ENCODE measurements at regions not wholly inside any gene's neighbourhood (a gene's known extent, or its start where the extent isn't known, plus 50 kb on each side); places are given as distances from the start of the nearest gene placed in this dataset.
"Not testable (repeated sequence)": the region's sequence is repeated elsewhere in the genome, so short reads cannot be mapped to it uniquely, and the experiment has no call there.

- DNase-seq, result no peak
Measured at GRCh38 chr9:106060885-106061284, 366.5 kb downstream of the TMEM38B start.

GRCh38 chr9:106062250-106062649 is 367.9 kb downstream of the TMEM38B start:
- no peak for DNase-seq

GRCh38 chr9:106065136-106065535 is 370.8 kb downstream of the TMEM38B start:
- DNase-seq, result no peak

GRCh38 chr9:106065579-106066214 is 371.4 kb downstream of the TMEM38B start:
- DNase-seq, result no peak

GRCh38 chr9:106066940-106067524 is 372.7 kb downstream of the TMEM38B start:
- no peak for DNase-seq

GRCh38 chr9:106069241-106069640 is 374.9 kb downstream of the TMEM38B start:
- DNase-seq, result no peak

- no peak for DNase-seq
Measured at GRCh38 chr9:106072421-106072820, 378.1 kb downstream of the TMEM38B start.

- no peak for DNase-seq
Measured at GRCh38 chr9:106074006-106074405, 379.7 kb downstream of the TMEM38B start.

GRCh38 chr9:106075236-106075959 is 381.1 kb downstream of the TMEM38B start:
- no peak for DNase-seq

GRCh38 chr9:106075960-106076327 is 381.6 kb downstream of the TMEM38B start:
- no peak for DNase-seq

GRCh38 chr9:106076711-106077110 is 382.4 kb downstream of the TMEM38B start:
- DNase-seq, result no peak

GRCh38 chr9:106077731-106078130 is 383.4 kb downstream of the TMEM38B start:
- no peak for DNase-seq

GRCh38 chr9:106082621-106083020 is 388.3 kb downstream of the TMEM38B start:
- no peak for DNase-seq

GRCh38 chr9:106084702-106085101 is 390.4 kb downstream of the TMEM38B start:
- no peak for DNase-seq

- DNase-seq, result no peak
Measured at GRCh38 chr9:106085479-106085878, 391.1 kb downstream of the TMEM38B start.

- no peak for DNase-seq
Measured at GRCh38 chr9:106092083-106092482, 397.7 kb downstream of the TMEM38B start.

- DNase-seq, result no peak
Measured at GRCh38 chr9:106102821-106103220, 408.5 kb downstream of the TMEM38B start.

- no peak for DNase-seq
Measured at GRCh38 chr9:106104887-106105286, 410.5 kb downstream of the TMEM38B start.

- no peak for DNase-seq
Measured at GRCh38 chr9:106106396-106106795, 412.1 kb downstream of the TMEM38B start.

- no peak for DNase-seq
Measured at GRCh38 chr9:106107716-106108115, 413.4 kb downstream of the TMEM38B start.

GRCh38 chr9:106109706-106110105 is 415.4 kb downstream of the TMEM38B start:
- DNase-seq, result not testable (repeated sequence)

- no peak for DNase-seq
Measured at GRCh38 chr9:106110483-106110882, 416.1 kb downstream of the TMEM38B start.

GRCh38 chr9:106111039-106111730 is 416.8 kb downstream of the TMEM38B start:
- DNase-seq, result no peak

- DNase-seq, result no peak
Measured at GRCh38 chr9:106112935-106113334, 418.6 kb downstream of the TMEM38B start.

Data from activated CD4-positive, alpha-beta T cell treated with anti-CD3 and anti-CD28 coated beads, Interleukin-10, Interleukin-2, amounts not matched to agents 100 ng/mL and 50 ng/mL, durations not matched to agents 16 hours and 8 hours (primary cell).